ENCODE measurements at regions not wholly inside any gene's neighbourhood (a gene's known extent, or its start where the extent isn't known, plus 50 kb on each side); places are given as distances from the start of the nearest gene placed in this dataset.

- Histone ChIP-seq H3K4me2 (ENCODE audit: low read length) (no peak overlapping the region), H3K9me2 (ENCODE audit: insufficient read depth, low read length) (no peaks in the 10 kb centered on the region), H2AFZ (ENCODE audit: low read length) (no peak overlapping the region), H3K9me3 (ENCODE audit: low read length) (no peaks in the 10 kb centered on the region), H3K27ac (ENCODE audit: low read depth, low read length, poor library complexity, severe bottlenecking) (no peak overlapping the region), H3K36me3 (ENCODE audit: insufficient read depth, low read length) (no peaks in the 10 kb centered on the region), H3K4me3 (ENCODE audit: low read depth, low read length, poor library complexity, severe bottlenecking) (no peak overlapping the region), H3K79me2 (ENCODE audit: insufficient read depth, low read depth, low read length) (no peaks in the 10 kb centered on the region), H3K4me1 (ENCODE audit: insufficient read depth, low read length, poor library complexity, severe bottlenecking) (no peaks in the 10 kb centered on the region), H4K20me1 (ENCODE audit: insufficient read depth, low read length) (no peaks in the 10 kb centered on the region)
- TF ChIP-seq, protein P1, sequence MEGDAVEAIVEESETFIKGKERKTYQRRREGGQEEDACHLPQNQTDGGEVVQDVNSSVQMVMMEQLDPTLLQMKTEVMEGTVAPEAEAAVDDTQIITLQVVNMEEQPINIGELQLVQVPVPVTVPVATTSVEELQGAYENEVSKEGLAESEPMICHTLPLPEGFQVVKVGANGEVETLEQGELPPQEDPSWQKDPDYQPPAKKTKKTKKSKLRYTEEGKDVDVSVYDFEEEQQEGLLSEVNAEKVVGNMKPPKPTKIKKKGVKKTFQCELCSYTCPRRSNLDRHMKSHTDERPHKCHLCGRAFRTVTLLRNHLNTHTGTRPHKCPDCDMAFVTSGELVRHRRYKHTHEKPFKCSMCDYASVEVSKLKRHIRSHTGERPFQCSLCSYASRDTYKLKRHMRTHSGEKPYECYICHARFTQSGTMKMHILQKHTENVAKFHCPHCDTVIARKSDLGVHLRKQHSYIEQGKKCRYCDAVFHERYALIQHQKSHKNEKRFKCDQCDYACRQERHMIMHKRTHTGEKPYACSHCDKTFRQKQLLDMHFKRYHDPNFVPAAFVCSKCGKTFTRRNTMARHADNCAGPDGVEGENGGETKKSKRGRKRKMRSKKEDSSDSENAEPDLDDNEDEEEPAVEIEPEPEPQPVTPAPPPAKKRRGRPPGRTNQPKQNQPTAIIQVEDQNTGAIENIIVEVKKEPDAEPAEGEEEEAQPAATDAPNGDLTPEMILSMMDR (conservative IDR thresholded peaks at IDR 0.05; ENCODE audit: low read length): no peak
- no peak for TF ChIP-seq EZH2phosphoT487 (IDR thresholded peaks at IDR 0.05; ENCODE audit: borderline replicate concordance, low read depth, low read length)
- BruUV-seq (replicated peaks): no TSS peak
- intact Hi-C loops (cut with micrococcal nuclease; ENCODE audit: unreplicated experiment): no loop called here
- ChIA-PET CTCF (ENCODE audit: unreplicated experiment) (interaction anchor here (1.2 kb wide), 1 partner anchor 49 kb away, joined by 3 read pairs; no protein-coding TSS in a partner anchor), POLR2A (no interaction called here)
- DNase-seq (ENCODE audit: low spot score): no peak
These were observed 413.2 kb downstream of the CDH26 start for GRCh38 chr20:60371384-60371783.

GRCh38 chr20:60372275-60372674 is 414.1 kb downstream of the CDH26 start:
- Histone ChIP-seq H3K9me2 (ENCODE audit: insufficient read depth, low read length) (no peaks in the 10 kb centered on the region), H4K20me1 (ENCODE audit: insufficient read depth, low read length) (no peaks in the 10 kb centered on the region), H3K4me1 (ENCODE audit: insufficient read depth, low read length, poor library complexity, severe bottlenecking) (no peaks in the 10 kb centered on the region), H3K36me3 (ENCODE audit: insufficient read depth, low read length) (no peaks in the 10 kb centered on the region), H3K4me3 (ENCODE audit: low read depth, low read length, poor library complexity, severe bottlenecking) (no peak overlapping the region), H3K79me2 (ENCODE audit: insufficient read depth, low read depth, low read length) (no peaks in the 10 kb centered on the region), H3K27ac (ENCODE audit: low read depth, low read length, poor library complexity, severe bottlenecking) (no peak overlapping the region), H3K9me3 (ENCODE audit: low read length) (no peaks in the 10 kb centered on the region), H2AFZ (ENCODE audit: low read length) (no peak overlapping the region), H3K4me2 (ENCODE audit: low read length) (no peak overlapping the region)
- no TSS peak for BruUV-seq (replicated peaks)
- DNase-seq (ENCODE audit: low spot score): no peak
- ChIA-PET CTCF (ENCODE audit: unreplicated experiment) (no interaction called here), POLR2A (interaction anchor here (0.6 to 0.7 kb wide), 2 partner anchors 282 to 665 kb away, joined by 3 to 10 read pairs; no protein-coding TSS in a partner anchor)
- intact Hi-C loops (cut with micrococcal nuclease; ENCODE audit: unreplicated experiment): no loop called here
- TF ChIP-seq, protein P1 (conservative IDR thresholded peaks at IDR 0.05; ENCODE audit: low read length): no peak
- TF ChIP-seq EZH2phosphoT487 (IDR thresholded peaks at IDR 0.05; ENCODE audit: borderline replicate concordance, low read depth, low read length): no peak

- DNase-seq (ENCODE audit: low spot score): no peak
- Histone ChIP-seq H4K20me1 (ENCODE audit: insufficient read depth, low read length) (no peaks in the 10 kb centered on the region), H3K4me3 (ENCODE audit: low read depth, low read length, poor library complexity, severe bottlenecking) (no peak overlapping the region), H2AFZ (ENCODE audit: low read length) (no peak overlapping the region), H3K36me3 (ENCODE audit: insufficient read depth, low read length) (no peaks in the 10 kb centered on the region), H3K9me3 (ENCODE audit: low read length) (no peaks in the 10 kb centered on the region), H3K79me2 (ENCODE audit: insufficient read depth, low read depth, low read length) (no peaks in the 10 kb centered on the region), H3K9me2 (ENCODE audit: insufficient read depth, low read length) (no peaks in the 10 kb centered on the region), H3K4me2 (ENCODE audit: low read length) (no peak overlapping the region), H3K27ac (ENCODE audit: low read depth, low read length, poor library complexity, severe bottlenecking) (no peak overlapping the region), H3K4me1 (ENCODE audit: insufficient read depth, low read length, poor library complexity, severe bottlenecking) (no peaks in the 10 kb centered on the region)
- ChIA-PET CTCF (ENCODE audit: unreplicated experiment) (no interaction called here), POLR2A (interaction anchor here (0.6 to 0.7 kb wide), 2 partner anchors 282 to 665 kb away, joined by 3 to 10 read pairs; no protein-coding TSS in a partner anchor)
- no TSS peak for BruUV-seq (replicated peaks)
- intact Hi-C loops (cut with micrococcal nuclease; ENCODE audit: unreplicated experiment): no loop called here
- TF ChIP-seq EZH2phosphoT487 (IDR thresholded peaks at IDR 0.05; ENCODE audit: borderline replicate concordance, low read depth, low read length): no peak
- TF ChIP-seq, protein P1 (conservative IDR thresholded peaks at IDR 0.05; ENCODE audit: low read length): no peak
These were observed 414.6 kb downstream of the CDH26 start for GRCh38 chr20:60372822-60373221.

Data from OCI-LY7 (cell line).